ENCODE measurements at regions not wholly inside any gene's neighbourhood (a gene's known extent, or its start where the extent isn't known, plus 50 kb on each side); places are given as distances from the start of the nearest gene placed in this dataset.

GRCh38 chrX:125846271-125846670 is 319.8 kb downstream of the DCAF12L2 start:
- no peak for DNase-seq

- DNase-seq = no peak
These were observed 315.4 kb downstream of the DCAF12L2 start for GRCh38 chrX:125850693-125851092.

DNA sequence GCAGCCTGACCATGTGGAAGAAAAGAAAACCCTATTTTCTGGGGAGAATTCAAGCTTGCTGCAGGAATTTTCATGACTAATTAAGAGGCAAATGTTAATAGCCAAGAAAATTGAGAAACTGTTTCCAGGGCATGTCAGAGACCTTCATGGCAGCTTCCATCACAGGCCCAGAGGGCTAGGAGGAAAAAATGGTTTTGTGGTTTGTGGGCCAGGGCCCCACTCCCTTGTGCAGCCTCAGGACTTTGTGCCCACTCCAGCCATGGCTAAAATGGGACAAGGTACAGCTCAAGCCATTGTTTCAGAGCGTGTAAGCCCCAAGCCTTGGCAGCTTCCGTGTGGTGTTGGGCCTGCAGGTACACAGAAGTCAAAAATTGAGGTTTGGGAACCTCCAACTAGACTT is 282.9 kb downstream of the DCAF12L2 start:
- DNase-seq = no peak

DNA sequence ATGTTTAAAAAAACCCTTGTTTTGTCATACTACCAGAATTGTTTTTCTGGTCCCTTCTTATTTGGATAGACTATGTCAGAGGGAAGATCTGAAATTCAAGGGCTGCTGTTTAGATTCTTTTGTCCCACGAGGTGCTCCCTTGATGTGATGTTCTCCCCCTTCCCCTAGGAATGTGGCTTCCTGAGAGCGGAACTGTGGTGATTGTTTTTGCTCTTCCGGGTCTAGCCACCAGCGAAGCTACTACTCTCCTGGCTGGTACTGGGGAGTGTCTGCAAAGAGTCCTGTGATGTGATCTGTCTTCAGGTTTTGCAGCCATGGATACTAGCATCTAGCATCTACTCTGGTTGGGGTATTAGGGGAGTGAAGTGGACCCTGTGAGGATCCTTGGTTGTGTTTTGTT is 271.1 kb downstream of the DCAF12L2 start:
- DNase-seq = no peak

DNA sequence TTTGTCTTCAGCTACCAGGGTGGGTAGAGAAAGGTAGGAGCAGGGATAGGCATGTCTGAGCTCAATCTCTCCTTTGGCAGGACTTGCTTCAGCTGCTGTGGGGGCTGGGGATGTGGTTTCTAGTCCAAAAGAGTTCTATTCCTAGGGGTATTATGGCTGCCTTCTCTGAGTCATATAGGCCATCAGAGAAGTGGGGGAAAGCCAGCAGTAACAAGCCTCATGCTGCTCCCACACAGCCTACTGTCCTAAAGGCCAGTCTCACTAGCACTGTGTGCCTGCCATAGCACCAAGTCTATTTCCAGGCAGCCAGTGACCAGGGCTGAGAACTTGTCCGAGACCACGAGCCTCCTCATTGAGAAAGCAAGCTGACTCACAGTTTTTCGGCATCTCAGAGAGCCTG is 270.6 kb downstream of the DCAF12L2 start:
- no peak for DNase-seq

GRCh38 chrX:125926295-125926694 is 239.8 kb downstream of the DCAF12L2 start:
- DNase-seq = no peak

DNA sequence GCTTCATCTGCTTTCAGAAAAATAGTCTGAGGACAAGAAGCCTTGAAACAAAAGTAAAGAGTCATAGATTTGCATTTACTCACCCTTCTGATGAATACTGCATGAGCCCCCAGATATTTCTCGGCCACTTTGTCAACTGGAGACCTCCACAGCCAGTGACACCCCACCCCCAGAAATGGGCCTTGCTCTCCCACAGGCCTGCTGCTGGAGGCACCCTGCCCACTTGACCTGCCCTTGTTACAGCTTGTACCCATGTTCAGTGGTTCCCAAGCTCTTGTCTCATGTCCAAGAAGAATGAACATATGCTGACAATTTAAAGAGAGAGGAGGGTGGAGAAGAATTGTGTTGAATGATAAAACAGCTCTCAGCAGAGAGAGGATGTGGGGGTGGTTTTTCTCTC is 225.1 kb downstream of the DCAF12L2 start:
- no peak for DNase-seq

DNA sequence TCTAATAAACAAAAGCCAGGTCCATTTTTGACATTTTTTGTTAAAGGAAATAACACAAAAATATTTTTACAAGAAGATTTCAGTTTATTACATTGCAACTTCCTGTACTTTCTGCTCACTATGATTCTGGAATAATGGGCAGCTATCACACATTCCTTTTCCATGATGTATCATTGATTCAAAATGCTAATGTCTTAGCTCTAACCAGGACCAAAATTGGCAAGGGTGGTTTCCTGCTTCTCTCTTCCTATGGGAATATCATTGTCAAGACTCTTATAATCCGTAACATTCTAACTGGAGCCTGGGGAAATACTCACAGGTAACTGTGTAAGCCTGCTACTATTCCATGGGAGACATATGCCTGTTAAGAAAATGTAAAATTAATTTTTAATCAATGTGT is 218.6 kb downstream of the DCAF12L2 start:
- DNase-seq = no peak

DNA sequence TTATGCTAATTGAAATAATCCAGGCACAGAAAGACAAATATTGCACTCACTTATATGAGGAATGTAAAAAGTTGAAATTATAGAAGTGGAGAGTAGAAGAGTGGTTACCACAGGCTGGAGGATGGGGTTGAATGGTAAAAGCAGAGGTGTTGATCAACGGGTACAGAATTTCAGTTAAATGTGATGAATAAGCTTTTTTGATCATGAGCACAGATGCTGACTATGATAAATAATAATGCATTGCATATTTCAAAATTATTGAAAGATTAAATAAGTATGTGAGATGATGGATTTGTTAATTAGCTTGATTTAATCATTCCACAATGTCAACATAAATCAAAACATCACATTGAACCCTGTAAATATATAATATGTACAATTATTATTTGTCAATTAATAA is 213.1 kb downstream of the DCAF12L2 start:
- no peak for DNase-seq

DNA sequence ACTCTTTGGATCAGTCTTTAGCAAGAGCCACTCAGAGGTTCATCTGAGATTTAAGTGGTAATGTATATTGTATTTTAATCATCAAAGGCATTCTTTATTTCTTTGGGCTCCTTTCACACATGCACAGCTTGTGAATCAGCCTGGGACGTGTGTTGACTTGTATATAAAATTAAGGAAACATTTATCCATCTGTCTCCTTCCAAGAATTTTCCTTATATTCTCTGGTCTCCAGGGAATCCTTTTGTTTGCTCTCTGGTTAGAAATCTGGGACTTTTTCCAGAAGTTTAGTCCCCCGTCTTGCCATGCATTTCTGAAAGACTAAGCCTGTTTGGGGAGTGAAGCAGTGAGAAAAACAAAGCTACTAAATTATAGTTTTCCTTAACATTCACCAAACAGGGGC is 212.3 kb downstream of the DCAF12L2 start:
- DNase-seq = no peak

DNA sequence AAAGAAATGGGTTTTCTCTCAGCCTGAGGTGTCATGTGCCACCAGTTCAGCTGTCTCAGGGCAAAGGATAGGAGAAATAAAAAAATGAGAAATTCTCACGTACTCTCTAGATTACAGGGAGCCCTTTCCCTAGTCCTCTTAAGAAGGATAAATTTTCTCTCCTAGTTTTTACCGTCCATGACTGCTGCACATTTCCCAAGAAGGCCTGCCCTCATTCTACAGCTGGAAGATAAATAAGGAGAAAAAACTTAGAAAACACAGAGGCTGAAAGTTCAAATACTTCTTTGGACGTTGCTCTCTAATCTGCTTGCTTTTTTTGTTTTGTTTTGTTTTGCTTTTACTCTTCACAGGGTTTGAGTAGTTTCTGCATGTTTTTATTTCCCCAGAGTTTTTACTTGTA is 211.9 kb downstream of the DCAF12L2 start:
- no peak for DNase-seq

DNA sequence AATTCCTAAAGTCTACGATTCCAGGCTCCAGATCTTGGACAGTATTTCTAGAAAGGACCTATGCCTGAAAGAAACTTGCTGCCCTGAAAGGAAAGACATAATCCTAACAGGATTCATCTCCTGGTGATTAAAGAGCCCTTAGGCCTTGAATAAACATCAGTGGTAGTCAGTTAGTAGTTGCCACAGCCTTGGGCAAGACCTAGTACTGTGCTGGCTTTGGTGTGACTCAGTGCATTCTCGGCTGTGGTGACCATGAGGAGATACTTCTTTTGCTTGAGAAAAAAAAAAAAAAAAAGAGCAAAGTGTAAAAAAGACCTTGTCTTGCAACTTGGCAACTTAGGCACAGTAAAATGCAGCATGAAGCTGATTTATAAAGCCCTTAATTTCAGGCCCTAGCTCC is 188.2 kb downstream of the DCAF12L2 start:
- no peak for DNase-seq

- peak in 2 of 3 experiments; percentile 11 to 69 for DNase-seq
These were observed 167.7 kb downstream of the DCAF12L2 start for GRCh38 chrX:125998432-125998831.

- no peak for DNase-seq
These were observed 138.9 kb downstream of the DCAF12L2 start for GRCh38 chrX:126027229-126027628.

DNA sequence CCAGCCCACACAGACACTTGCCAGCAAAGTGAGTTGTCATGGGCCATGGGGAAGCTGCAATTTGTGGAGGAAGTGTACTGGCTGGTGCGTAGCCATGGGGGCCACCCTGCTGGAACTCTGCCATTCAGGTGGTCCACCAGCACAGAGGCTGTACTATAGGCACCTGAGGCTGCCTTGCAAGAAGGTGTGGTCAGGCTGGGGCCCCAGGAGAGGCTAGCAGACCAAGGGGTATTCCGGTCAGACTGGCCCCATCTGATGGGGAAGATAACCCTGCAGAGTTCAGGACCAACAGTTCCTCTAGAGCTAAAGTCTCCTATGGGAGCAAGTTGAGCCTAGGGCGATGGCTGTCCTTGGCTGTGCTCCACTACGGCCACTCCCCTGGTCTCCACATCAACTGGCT is 136.1 kb downstream of the DCAF12L2 start:
- no peak for DNase-seq

DNA sequence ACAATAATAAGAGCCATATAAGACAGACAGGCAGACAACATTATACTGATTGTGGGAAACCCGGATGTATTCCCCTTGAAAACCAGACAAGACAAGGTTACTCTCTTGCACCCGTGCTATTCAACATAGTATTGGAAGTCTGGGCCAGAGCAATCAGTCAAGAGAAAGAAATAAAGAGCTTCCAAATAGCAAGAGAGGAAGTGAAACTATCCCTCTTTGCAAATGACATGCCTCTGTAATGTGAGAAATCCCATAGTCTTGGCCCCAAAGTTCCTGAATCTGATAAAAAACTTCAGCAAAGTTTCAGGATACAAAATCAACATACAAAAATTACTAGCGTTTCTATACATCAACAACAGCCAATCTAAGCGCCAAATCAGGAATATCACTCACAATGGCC is 102.1 kb downstream of the DCAF12L2 start:
- DNase-seq = no peak

DNA sequence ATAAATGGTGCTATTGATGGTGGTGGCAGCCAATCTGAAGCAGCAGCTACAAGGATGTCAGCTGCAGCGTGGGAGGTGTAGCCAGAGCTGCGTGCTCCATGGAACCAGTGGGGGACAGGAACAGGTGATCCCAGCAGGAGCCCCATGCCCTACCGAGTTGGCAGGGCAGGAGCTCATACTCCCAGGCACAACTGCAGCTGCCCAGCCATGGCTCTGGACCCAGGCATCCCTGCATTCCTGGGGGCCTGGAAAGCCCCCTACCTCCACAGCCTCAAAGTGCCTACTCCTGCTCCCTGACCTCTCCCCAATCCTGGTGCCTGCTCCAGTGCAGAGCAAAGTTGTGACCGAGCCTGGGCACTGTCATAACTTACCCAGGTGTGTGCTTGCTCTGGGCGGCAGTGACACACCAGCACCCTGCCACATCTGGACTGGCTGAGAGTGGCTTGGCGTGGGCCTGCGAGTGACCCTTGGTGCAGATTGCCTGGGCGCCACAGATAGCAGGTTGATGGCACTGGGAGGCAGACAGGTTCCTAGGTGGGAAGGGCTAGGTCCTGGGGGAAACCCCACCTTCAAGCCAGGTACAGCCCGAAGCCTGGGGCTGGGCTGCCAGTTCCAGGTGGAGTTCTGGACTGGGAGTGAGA is 101.1 kb downstream of the DCAF12L2 start:
- DNase-seq = no peak

DNA sequence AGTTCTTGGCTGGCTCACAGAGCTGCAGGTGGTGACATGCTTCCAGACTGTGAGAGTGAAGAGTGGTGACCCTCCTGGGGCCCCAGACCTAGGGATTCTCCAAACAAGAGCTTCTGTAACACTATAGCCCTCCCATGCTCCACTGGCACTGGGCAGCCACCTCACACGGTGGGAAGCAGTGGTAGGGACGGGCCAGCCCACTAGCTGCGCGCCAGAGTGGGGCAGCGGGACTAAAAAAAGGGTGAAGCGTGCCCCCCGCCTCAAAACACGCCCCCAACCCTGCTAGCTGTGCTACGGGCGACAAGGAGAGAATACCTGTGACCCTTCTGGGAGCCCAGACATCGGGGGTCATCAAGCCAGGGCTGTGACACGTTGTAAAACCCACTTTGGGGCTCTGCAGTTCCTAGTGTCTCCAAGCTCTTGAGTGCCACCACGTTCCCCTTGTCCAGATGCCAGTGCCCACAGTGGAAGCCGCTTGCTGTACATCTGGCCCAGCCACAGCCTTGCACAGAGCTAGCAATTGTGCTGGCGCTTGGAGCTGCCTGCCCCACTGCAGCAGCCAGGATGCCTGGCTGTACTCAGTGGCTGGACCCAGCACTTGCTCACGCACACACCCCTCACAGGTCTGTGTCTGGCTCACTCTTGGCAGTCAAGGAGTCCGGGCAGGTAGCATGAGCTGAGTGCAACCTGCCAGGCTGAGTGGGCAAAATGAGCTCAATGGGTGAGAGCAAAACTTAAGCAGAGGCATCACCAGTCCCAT is 100.0 kb downstream of the DCAF12L2 start:
- DNase-seq = no peak

Measured in NCI-H1417 (cell line).